SW480 (cell line): ENCODE measurements at regions not wholly inside any gene's neighbourhood (a gene's known extent, or its start where the extent isn't known, plus 50 kb on each side); places are given as distances from the start of the nearest gene placed in this dataset.
A peak's percentile ranks its signal among the peaks of the same experiment; 100 is the strongest.

Experiments used
- DNase-seq: peaks from one replicate; pipeline ENCODE4 v3.0.0-alpha.2; 2016; ENCODE audit warnings: low spot score

DNA sequence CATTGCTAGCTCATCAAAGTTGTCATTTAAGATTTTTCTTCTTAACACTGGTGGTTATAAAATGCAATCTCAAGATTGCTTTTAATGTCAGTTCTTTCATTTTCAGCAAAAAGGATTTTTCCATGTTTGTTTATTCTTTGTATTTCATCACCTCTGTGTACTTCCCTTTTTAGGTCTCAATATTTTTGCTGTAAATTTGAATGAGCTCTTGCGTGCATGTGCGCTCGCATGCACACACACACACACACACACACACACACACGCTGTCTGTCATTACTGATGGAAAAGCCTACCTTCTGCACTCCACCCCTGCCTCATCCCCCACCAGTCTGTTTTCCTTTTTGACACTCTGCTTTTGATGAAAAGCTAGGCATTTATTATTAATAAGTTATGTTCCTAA, 85.3 kb upstream of the FYN start:
- DNase-seq, result no peak

DNA sequence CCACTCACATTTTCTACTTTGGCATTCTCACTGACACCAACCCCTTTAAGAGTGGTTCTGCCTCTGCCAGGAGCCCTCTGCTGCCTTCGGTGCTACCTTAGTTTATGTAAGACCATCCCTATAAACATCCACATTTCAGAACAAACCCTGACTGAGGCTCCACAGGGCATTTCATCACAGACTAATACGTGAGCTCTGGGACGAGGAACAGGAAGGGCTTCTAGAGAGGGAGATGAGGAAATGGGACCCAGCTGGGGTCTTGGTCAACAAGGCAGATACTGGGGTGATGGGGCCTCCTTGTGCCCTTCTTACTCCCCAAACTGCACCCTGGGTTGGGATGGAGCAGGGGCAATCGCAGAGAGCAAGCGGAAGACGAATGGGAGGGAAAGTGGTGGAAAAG, 86.5 kb upstream of the FYN start:
- DNase-seq, result no peak

DNA sequence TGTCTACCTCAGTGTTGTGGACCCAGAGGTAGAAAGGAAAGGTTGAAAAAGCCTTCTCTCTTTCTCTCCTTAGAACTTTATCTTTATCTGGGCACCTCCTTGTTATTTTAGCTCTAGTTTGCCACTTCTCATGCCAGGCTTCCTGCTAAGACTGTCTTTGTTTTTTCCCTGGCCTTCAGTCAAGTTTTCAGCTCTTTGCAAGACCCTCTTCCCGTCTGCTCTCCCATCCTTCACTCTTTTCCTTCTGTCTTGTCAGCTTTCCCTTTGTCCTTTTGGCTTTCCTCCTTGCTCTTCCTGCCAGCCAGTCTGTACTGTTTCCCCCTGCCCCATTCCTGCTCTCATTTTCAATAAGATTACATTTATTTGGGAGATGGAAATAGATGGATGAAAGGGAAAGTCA, 86.8 kb upstream of the CCN6 start:
- DNase-seq, result no peak

DNA sequence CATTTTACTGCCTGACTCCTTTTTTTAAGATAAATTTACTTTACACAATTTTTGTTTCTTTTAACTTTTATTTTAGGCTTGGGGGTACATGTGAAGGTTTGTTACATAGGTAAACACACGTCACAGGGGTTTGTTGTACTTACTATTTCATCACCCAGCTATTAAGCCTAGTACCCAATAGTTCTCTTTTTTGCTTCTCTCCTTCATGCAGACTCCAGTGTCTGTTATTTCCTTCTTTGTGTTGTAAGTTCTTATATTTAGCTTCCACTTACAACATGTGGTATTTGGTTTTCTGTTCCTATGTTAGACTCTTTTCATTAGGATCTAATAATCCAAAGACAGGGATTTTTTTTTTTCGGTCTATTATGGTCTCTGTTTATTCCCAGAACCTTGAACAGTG, 83.5 kb upstream of the CCN6 start:
- DNase-seq, result no peak

DNA sequence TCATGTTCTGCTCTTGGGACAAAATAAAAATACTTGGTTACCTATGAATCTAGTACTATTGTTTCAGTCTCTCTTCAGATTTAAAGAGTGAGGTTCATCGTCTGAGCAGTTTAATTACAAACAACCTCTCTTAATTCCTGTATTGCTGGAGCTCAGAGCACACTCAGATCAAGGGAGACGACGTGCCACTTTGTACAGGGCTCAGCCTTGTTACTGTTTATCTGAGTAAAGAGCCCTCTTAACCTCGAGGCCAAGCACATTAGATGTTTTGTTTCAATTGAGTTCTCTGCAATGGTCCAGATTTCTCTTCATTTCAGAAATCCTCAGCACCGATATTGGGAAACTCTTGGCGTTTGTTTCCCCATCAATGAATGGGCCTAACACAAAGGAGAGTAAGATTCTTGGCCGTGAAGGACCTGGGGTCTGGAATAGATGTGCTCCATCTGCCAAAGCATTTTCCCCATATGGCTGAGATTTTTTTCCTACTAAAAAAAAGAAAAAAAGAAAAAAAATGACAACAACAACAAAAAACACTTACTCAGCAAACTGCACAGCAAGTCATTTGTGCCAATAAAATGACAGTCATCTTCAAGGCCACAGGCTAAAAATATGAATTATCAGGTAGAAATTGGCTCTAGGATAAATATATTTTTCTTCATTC, 82.6 kb upstream of the CCN6 start:
- no peak for DNase-seq

DNA sequence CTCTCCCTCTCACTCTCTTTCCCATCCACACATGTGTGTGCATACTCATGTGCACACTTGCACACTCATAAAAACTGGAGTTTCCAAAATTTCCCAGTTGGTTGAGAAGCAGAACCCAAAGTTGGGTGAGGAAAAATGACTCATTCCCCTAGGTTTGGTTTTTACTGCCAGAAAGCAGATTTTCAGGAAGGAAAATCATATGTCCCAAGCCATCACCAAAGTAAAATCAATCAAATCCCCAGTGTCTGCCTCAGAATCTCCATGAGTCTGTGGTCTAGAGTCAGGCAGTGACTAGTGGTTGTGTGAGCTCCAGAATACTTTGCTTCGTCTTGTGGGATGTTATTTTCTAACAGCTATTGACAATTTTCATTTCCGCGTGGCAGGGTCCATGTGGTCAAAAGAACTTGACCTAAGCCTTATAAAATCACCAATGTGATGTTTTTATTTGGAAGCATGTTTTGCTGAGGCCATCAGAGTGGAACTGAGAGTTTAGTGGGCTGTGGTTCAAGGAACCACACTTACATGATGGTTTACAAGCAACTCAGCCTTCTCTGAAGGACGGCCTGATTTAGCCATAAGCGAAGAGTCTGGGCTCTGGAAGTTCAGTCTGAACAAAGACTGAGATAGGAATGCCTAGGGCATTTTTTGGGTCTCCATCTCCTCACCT, 81.9 kb upstream of the CCN6 start:
- no peak for DNase-seq

DNA sequence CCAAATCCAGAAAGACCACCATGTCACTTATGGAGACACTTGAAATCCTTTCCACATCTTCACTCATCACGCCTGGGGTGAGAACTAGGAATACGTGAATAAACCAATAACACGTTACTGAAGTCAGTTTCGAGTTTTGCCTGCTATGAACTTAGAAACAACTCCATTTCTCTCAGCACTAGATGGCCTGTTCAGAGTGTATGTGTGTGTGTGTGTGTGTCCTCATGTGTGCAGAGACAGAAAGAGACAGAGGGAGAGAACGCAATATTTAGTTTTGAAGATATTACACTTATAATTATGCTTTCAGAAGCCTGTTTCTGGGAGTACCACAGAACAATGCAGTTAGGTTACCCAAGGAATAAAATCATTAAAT, 81.2 kb upstream of the CCN6 start:
- DNase-seq, result no peak

DNA sequence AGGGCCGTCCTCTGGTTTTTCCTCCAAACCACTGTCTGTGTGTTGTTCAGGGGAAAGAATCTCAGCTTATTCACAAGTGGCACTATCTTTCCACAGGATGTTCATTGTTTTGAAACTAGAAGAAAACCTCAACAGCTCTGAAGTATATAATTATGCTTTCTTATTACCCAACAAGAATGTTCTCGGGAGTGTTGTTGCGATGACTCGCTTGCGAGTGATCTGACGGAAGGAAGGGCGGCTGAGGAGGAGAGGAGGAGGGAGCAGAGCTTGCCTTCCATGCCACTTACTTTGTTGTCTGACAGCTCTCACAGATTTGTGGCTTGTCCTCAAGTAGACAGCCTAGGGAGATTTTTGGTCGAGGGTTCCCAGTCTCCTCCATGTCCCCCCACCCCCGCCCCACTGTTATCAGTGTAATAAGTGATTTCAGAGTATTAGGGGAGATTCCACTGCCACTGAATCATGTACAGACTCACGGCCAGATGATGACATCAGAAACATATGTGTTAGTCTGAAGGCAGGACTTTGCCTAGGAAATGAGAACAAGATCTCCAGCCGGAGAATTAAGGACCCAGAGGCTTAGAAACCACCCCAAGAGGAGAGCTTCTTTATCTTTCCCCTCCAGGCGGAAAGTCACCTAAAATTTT, 80.7 kb upstream of the CCN6 start:
- DNase-seq, result peak; percentile 44

DNA sequence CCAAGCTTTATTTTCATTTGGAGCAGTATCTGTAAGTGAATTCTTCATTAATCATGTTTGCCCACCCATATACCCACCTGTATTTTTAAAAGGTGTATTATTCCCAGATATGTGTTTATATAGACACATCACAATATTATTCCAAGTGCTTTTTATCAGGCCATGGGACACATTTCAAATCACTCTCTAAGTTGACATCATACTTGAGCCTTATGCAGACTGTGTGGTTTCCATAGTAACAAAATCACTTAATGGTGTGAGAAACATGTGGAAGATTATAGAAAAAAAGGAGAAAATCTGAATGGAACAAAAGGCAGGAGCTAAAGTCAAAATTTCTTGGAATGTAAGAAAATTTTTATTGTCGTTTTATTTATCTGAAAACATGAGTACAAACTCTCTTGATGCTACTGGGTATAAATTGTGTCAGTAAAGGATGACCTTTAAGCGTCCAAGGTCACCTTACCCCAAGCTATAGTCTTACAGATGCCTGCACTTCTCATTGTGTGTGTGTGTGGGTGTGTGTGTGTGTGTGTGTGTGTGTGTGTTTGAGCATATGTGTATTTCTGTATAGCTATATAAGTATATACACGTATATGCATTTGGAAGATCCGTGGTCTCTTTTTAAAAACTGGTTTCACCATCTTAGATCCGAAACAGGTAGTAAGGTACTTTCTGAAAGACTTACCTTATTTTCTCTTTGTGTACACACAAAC, 79.8 kb upstream of the CCN6 start:
- no peak for DNase-seq

DNA sequence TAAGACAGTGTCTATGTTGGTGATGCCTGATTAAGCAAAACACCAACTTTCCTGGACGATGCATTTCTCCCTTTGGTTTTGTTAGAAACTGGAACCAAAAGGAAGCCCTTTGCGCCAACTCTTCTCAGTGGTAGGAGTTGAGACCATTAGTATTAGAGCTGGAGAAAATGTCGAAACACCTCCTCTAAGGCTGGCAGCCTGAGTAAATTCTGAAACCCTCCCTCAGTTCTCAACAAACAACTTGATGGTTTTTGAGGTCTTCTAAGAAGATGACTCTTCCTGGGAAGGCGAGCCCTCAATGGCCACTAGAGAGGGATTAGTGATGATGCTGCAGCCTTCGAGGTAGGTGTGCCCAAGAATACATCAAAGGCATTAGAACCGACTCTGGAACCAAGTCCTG, 78.4 kb upstream of the CCN6 start:
- peak; percentile 11 for DNase-seq

DNA sequence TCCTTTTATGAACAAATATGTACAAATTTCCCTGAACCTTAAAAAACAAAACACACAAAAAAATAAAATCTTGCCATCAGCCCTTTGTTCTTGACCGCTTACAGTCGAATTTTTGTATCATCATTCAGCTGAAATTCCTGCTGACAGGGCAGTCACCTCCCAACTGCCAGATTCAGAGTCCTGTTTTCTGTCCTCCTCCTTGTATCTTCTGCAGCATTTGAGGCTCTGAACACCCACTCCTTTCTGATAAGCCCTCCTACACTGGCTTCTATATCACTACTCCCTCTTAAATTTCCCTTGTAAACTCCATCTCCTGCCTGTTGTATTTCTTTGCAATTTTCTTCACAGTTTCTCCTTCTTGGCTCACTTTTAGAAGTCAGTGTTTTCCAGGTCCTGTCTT, 77.8 kb upstream of the CCN6 start:
- no peak for DNase-seq

DNA sequence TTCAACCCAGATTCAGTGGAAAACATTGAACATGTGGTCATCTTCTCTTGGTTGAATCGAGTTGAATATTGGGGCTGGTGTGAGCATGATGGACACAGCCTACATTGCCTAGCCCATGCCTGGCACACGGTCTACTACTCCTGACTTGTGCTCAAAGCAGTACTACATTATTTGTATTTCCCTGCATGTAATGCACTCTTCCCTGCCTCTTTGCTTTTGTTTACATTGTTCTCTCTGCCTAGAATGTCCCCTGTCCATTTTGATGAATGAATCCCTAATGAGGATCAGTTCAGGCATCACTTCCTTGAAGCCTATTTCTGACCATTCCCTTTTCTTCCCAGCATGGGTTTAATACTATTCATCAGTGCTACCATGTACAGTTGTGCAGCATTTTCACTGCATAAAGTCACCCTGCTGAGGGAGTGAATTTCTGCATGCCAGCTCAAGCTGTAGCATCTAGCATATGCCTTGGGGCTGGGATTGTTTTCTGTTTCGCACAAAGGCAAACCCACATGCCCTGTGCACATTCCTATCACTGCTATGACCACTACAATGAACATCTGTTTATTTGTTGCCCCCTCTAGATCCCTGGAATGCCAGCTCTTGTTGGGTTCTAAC, 75.3 kb upstream of the CCN6 start:
- DNase-seq, result no peak

DNA sequence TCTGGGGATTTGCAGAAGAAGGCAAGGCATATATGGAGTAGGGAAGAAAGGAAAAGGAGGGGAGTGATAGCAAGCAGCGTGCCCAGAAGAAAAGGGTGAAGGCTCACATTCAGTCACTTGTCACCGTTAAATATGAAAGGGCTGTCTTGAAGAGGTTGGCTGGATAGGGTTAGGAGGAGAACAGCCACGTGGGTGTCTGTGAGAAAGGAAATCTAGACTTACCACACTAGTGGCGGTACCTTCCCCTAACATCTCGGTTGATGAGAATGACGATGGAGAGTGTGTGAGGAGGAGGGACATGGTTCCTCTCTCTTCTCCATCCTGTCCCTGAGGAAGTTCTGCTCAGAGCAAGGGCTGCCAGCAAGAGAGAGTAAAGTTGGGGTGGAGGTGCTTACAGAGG, 74.3 kb upstream of the CCN6 start:
- no peak for DNase-seq

DNA sequence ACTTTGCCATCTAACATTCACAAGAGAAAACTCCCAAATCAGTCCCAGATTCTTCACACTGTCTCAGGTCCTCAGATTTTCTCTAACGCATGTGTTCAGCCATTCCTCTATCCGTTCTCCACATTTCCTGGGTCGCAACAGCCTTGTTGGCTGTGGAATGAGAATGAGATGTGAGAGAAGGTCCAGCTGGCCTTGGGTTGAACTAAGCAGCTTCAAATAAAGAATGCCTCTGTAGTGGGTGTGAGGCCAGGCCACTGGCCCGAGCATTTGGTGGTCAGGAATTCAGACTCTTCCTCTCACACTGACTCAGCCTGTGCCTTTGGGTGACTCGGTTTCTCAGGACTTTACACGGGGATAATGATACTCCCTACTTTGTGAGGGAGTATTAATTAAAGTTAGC, 73.8 kb upstream of the CCN6 start:
- no peak for DNase-seq

DNA sequence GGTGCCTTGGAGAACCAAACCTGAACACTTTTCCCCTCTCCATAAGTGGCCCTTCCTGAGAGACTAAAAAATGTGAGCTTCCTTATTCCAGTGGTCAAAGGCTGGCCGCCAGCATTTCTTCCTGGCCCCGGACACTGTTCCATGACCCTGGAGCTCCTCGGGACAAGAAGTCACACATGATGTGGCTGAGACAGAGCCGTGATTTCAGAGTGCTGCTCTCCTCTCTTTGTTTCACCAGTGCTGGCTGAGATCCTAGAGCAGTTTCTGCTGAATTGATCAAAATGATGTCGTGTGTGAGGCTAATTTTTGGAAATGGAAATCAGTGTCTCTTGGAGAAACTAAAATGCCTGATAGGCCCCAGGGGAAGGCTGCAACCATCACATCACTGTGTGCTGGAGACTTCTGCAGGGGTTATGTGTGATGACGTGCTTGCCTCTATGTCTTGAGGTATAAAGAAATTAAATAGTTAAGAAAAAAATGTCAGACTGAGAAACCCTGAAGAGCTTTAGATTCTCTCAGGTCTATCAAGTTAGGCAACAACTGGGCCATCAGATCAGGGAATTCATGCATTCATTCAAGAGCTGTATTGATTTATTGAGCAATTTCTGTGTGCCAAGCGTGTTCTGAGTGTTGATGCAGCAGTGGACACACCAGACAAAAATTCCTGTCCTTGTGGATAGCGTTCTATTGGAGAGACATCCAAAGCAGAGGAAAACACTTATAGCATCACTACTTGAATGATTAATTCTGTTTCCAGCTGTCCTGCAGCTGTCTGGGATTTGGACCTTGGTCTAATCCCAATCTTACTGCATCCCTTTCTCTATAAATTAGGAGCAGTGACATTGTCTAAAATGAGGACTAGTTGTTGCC, 72.7 kb upstream of the CCN6 start:
- DNase-seq, result no peak

DNA sequence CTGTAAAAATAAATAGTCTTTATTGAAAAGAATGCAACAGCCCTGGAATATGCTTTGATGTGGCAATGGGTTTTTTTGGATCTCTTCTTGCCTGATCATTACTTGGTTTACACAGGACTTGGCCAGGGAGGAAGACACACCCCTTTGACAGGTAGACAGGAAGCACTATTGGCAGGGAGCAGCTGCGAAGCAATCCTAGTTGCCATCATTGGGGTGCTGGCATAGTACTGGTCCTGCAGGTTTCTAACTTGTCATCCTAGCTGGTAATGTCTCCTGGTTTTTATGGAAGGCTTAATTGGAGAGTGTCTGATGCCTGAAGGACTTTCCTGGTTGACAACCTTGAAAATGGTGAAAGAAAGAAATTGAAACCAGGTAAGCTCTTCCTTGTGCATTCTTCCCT, 71.2 kb upstream of the CCN6 start:
- DNase-seq, result peak; percentile 96

DNA sequence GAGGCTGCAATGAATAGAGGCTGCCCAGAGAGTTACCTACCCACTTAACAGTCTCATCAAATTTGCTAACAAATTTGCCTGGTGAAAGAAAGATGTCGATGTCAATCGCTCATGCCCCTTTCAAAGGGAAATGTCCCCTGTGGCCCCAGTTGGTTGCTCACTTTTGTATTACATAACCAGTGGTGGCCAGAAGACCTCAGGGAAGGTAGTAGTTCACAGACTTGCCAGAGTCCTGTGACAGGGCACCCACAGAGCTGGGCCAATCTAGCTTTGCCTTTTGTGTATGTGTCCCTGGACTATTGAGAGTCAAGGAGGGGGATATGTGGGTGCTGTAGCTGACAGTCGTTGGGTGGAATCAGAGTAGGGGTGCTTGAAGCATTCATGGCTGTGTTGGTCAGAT, 70.7 kb upstream of the CCN6 start:
- DNase-seq, result no peak

DNA sequence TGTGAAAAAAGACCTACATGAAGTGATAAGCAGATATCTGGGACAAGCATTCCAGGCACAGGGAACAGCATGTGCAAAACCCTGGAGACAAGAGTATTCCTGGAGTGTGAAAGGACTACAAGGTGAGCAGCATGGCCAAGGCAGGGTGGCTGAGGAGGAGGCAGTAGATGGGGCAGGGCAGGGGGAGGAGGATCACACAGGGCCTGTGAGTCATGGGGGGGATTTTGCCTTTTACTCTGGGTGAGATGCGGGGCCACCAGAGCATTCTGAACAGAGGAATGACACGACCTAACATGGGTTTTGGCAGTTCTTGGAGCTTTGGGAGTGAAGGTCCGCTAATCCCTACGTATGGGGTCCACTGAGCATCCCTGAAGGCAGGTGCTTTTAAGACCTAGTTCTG, 69.8 kb upstream of the CCN6 start:
- DNase-seq, result no peak

DNA sequence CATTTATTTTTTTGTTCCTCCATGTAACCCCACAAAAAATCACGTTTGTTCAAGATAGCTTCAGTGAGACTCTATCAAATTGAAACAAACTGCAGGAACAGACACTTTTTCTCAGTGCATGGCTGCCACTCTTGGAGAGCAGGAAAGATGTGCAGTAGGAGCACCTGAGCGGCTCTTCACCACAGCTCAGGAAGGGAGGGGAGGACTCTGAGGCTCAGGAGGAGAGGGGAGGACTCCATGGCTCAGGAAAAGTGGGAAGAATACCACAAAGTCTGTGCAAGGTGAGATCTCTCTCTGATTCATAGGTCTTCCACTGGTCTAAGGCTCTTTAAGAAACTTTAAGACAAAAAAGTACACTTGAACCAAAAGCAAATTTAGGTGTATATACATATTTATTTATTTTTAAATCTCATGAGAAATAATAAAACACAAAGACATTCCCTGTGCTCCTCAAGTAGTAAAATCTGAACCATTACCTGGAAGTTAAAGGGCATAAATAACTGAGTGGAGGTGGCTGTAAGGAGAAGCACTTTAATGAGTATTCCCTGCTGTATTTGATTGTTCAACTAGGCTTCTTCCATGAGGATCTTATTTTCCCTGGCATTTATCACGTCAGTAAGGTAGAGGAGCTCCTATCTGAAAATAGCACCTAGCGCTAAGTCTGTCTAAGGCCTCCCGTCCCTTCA, 69.2 kb upstream of the CCN6 start:
- DNase-seq, result no peak

DNA sequence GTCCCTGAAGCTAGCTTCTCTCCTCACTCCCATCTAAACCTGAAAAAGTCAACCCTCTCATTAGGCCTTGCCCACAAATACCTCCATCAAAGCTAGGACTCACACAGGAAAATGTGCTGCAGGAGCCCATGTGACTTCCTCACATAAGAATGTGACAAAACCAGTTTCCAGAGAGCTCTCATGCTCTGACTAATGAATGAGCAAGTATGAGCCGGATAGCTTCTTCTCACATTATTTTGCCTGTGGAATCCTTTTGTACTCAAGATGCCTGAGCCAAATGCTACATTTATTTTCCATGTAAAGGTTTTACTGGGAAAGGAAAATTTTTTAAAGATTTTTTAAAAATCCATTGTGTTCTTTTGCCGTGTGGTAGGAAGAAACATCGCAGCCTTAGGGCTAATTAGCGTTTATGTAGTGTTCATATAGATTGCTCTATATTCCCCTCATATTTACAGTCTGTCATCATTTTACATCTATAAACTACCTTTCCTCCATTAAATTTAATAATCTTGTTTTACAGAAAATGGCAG, 68.6 kb upstream of the CCN6 start:
- peak; percentile 78 for DNase-seq

DNA sequence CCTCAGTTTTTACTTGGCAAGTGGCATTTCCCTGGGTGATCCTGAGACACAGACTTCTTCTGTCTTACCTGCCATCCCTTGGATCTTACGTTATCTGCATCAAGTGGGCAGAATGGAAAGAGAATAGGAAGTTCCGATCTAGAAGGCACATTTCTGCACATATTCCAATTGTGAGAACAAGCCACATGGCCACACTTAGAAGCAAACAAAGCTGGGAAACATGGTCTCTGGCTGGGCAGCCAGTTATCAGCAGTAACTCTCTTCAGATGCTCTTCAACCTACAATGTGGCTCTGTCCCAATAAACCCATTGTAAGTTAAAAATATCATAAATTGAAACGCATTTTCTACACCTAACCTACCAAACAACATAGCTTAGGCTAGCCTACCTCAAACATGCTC, 67.3 kb upstream of the CCN6 start:
- no peak for DNase-seq
